ENCODE measurements at regions not wholly inside any gene's neighbourhood (a gene's known extent, or its start where the extent isn't known, plus 50 kb on each side); places are given as distances from the start of the nearest gene placed in this dataset.

DNA sequence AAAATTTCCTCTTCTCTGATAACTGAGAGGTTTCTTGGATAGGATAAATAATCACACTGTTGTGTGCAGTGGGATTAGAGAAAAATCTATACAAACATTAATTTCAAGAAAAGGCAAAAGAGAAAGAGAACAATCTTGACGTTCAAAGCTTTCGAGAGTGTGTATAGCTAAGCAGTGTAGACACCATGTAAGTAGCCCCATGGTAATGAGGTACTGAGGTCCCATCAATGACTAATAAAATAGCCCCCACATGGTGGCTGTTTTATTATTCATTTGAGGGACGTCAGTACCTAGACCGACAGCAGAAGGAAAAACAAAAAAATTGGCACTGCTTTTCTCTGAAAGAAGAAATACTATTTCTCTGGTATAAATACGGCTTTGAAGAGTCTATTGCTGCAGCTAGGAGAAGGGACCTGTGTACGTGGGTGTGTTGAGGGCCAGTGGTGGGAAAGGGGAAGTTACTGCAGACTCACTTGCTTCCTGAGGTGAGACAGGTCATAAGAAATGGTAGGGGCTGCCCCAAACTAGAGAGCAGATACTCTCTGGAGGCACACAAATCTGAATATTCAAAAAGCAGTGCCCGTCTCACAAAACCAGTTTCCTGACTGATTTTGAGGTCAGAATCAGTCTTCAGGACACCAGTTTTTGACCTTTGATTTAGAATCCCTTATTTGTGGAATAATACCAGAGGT is 339.8 kb downstream of the EMP1 start (continued):
- TF ChIP-seq, protein P1, sequence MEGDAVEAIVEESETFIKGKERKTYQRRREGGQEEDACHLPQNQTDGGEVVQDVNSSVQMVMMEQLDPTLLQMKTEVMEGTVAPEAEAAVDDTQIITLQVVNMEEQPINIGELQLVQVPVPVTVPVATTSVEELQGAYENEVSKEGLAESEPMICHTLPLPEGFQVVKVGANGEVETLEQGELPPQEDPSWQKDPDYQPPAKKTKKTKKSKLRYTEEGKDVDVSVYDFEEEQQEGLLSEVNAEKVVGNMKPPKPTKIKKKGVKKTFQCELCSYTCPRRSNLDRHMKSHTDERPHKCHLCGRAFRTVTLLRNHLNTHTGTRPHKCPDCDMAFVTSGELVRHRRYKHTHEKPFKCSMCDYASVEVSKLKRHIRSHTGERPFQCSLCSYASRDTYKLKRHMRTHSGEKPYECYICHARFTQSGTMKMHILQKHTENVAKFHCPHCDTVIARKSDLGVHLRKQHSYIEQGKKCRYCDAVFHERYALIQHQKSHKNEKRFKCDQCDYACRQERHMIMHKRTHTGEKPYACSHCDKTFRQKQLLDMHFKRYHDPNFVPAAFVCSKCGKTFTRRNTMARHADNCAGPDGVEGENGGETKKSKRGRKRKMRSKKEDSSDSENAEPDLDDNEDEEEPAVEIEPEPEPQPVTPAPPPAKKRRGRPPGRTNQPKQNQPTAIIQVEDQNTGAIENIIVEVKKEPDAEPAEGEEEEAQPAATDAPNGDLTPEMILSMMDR (IDR thresholded peaks at IDR 0.05 in 2 of 3, conservative IDR thresholded peaks at IDR 0.05 in 1 of 3; ENCODE audit: borderline replicate concordance in 1 of 3, insufficient read depth in 1 of 3, low read depth in 2 of 3, low read length in 2 of 3) = no peak
- TF ChIP-seq SP1 (IDR thresholded peaks at IDR 0.05; ENCODE audit: low read depth) = no peak
- TF ChIP-seq YY1 (IDR thresholded peaks at IDR 0.05; ENCODE audit: extremely low read depth, insufficient replicate concordance, low read depth, low read length) = no peak
- no peak for TF ChIP-seq SRF (IDR thresholded peaks at IDR 0.05; ENCODE audit: low read depth)

DNA sequence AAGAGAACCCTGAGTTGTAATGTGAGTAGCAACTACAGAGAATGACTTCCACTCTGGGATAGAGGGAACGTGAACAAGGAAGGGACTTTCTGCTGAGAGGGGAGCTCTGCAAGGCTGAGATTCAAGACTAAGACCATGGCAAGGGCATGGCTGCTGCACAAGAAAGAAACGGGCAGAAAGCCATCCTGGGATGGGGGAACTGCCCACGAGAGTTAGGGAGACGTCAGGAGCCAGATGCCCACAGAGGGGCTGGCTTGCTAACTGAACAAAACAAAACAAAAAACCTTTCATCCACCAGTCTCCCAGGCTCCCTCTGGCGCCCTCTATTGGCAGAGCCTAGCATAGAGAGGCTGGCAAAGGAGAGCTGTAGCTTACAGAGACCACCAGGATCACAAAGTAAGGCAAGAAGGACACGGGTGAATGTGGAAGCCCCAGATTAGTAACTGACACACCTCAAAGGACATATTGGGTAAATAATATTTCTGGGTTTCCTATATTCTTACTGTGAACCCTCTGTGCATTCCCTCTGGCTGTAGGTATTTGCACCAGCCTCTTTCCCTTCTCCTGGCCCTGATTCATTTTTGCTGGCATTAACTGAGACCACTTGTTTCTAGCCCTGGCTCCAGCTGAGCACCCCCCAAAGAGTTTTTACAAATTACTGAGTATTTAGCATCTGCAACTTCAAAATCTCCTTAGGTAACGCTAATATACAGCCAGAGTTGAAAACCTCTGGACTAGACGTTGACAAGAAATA is 338.3 kb downstream of the EMP1 start:
- Histone ChIP-seq H3K4me3 (replicated peaks in 1 of 2; ENCODE audit: low read depth in 1 of 2, low read length in 2 of 2) (no peak overlapping the region), H2AFZ (ENCODE audit: low read depth, low read length, poor library complexity, severe bottlenecking) (peak overlapping the region; percentile 28)

More for the DNA sequence above, 338.3 kb downstream of the EMP1 start:
- DNase-seq (ENCODE audit: low read depth, low spot score) = peak; percentile 51
- peak overlapping the region; percentile 7; the same call in 1 of the 2 replicates for H3K27ac ChIP-seq (ENCODE audit: low read depth, low read length)
- TF ChIP-seq POLR2AphosphoS5 (IDR thresholded peaks at IDR 0.05; ENCODE audit: low read depth, low read length) (no peak), RAD21 (IDR thresholded peaks at IDR 0.05; ENCODE audit: low read depth) (peak; percentile 69), CBX3 (IDR thresholded peaks at IDR 0.05; ENCODE audit: low read depth) (no peak), ZNF274 (IDR thresholded peaks at IDR 0.05; ENCODE audit: low read depth, low read length) (no peak), YY1 (IDR thresholded peaks at IDR 0.05; ENCODE audit: extremely low read depth, insufficient replicate concordance, low read depth, low read length) (no peak), EZH2 (IDR thresholded peaks at IDR 0.05) (no peak), CEBPB (IDR thresholded peaks at IDR 0.05; ENCODE audit: low read depth) (no peak), JUND (IDR thresholded peaks at IDR 0.05) (no peak)
- TF ChIP-seq, protein P1 (IDR thresholded peaks at IDR 0.05 in 2 of 3, conservative IDR thresholded peaks at IDR 0.05 in 1 of 3; ENCODE audit: borderline replicate concordance in 1 of 3, insufficient read depth in 1 of 3, low read depth in 2 of 3, low read length in 2 of 3) = peak; percentile 61 to 100 (median 99); a peak in 5 of 6 replicates
- TF ChIP-seq, protein P2, sequence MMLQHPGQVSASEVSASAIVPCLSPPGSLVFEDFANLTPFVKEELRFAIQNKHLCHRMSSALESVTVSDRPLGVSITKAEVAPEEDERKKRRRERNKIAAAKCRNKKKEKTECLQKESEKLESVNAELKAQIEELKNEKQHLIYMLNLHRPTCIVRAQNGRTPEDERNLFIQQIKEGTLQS (IDR thresholded peaks at IDR 0.05) = no peak
- POLR2A ChIA-PET = interaction anchor here (0.7 to 1.3 kb wide), 3 partner anchors 36 to 172 kb away, joined by 4 read pairs; no protein-coding TSS in a partner anchor
- peak; percentile 87 for ATAC-seq
- H3K9me3 ChIP-seq (ENCODE audit: control insufficient read depth in 1 of 2, insufficient read depth in 1 of 2, low read depth in 1 of 2, low read length in 2 of 2) = no peaks in the 10 kb centered on the region
- H3K9me2 ChIP-seq (ENCODE audit: insufficient read depth) = no peaks in the 10 kb centered on the region
- no peaks in the 10 kb centered on the region for H3K79me2 ChIP-seq (ENCODE audit: insufficient read depth, low read length)
- RAD21 ChIA-PET (ENCODE audit: low non-redundant PET in 1 of 2, low total read pairs in 2 of 2, uncharacterized antibody in 2 of 2, unreplicated experiment in 2 of 2) = interaction anchor here (0.6 to 1.7 kb wide), 6 partner anchors 11 to 257 kb away, joined by 3 to 7 read pairs (median 3); no protein-coding TSS in a partner anchor
- no peak overlapping the region for H3K9ac ChIP-seq (ENCODE audit: low read length)
- no TSS peak for BruUV-seq (replicated peaks)
- H3K4me1 ChIP-seq (ENCODE audit: control insufficient read depth in 1 of 2, insufficient read depth in 2 of 2, low read length in 2 of 2) = peaks cover 34 to 36% of the 10 kb centered on the region in 2 experiments
- H3K4me2 ChIP-seq (ENCODE audit: low read length) = peak overlapping the region; percentile 36
- H3K36me3 ChIP-seq (ENCODE audit: control insufficient read depth in 1 of 2, insufficient read depth in 2 of 2, low read length in 2 of 2) = no peaks in the 10 kb centered on the region
- intact Hi-C loops (cut with micrococcal nuclease) = loop anchor here (1.0 to 5.0 kb wide), 3 partner anchors 173 to 632 kb away; no protein-coding TSS in a partner anchor
- CTCF ChIA-PET = interaction anchor here (0.6 to 3.4 kb wide), 28 partner anchors 11 to 928 kb away, joined by 3 to 51 read pairs (median 5); no protein-coding TSS in a partner anchor
- no peaks in the 10 kb centered on the region for H3K27me3 ChIP-seq (ENCODE audit: insufficient read depth, low read length)
- H4K20me1 ChIP-seq (ENCODE audit: insufficient read depth) = no peaks in the 10 kb centered on the region

Measured in HCT116 (cell line).